Neural progenitor cell (in vitro differentiated cells): ENCODE measurements at regions not wholly inside any gene's neighbourhood (a gene's known extent, or its start where the extent isn't known, plus 50 kb on each side); places are given as distances from the start of the nearest gene placed in this dataset.

Experiments used
- EZH2 ChIP-seq: fragments of 200-600 bp; sonication (generic); IDR thresholded peaks from 2 replicates; pipeline ENCODE4 v1.6.1; 2017; ENCODE audit warnings: antibody characterized with exemption, mild to moderate bottlenecking, moderate library complexity
- TF ChIP-seq, protein P1 (sequence below): fragments of 200-600 bp; sonication (generic); IDR thresholded peaks from 2 replicates; pipeline ENCODE4 v1.5.1; 2017; ENCODE audit warnings: antibody characterized with exemption, mild to moderate bottlenecking

GRCh38 chr15:96948981-96949380, 618.5 kb downstream of the NR2F2 start:
- TF ChIP-seq, protein P1, sequence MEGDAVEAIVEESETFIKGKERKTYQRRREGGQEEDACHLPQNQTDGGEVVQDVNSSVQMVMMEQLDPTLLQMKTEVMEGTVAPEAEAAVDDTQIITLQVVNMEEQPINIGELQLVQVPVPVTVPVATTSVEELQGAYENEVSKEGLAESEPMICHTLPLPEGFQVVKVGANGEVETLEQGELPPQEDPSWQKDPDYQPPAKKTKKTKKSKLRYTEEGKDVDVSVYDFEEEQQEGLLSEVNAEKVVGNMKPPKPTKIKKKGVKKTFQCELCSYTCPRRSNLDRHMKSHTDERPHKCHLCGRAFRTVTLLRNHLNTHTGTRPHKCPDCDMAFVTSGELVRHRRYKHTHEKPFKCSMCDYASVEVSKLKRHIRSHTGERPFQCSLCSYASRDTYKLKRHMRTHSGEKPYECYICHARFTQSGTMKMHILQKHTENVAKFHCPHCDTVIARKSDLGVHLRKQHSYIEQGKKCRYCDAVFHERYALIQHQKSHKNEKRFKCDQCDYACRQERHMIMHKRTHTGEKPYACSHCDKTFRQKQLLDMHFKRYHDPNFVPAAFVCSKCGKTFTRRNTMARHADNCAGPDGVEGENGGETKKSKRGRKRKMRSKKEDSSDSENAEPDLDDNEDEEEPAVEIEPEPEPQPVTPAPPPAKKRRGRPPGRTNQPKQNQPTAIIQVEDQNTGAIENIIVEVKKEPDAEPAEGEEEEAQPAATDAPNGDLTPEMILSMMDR = no peak
- TF ChIP-seq EZH2 = no peak
